ENCODE measurements at regions not wholly inside any gene's neighbourhood (a gene's known extent, or its start where the extent isn't known, plus 50 kb on each side); places are given as distances from the start of the nearest gene placed in this dataset.

- no peaks in the 10 kb centered on the region for H3K4me1 Mint-ChIP-seq
- no peak for ATAC-seq
- H3K36me3 Mint-ChIP-seq, result no peaks in the 10 kb centered on the region
- DNase-seq (ENCODE audit: low spot score), result no peak
- H3K9me3 Mint-ChIP-seq, result peaks cover 12% of the 10 kb centered on the region; the same call in 1 of the 2 replicates
- ChIA-PET CTCF (no interaction called here), POLR2A (no interaction called here)
- no peak overlapping the region for H3K4me3 Mint-ChIP-seq
- TF ChIP-seq ZNF512 (CRISPR knock-in tag; IDR thresholded peaks at IDR 0.05; ENCODE audit: borderline replicate concordance) (no peak), NFATC4 (CRISPR knock-in tag; IDR thresholded peaks at IDR 0.05) (no peak), CDX4 (CRISPR knock-in tag; IDR thresholded peaks at IDR 0.05; ENCODE audit: borderline replicate concordance) (no peak), TEAD1 (CRISPR knock-in tag; IDR thresholded peaks at IDR 0.05) (no peak)
- no peaks in the 10 kb centered on the region for H3K27me3 Mint-ChIP-seq (ENCODE audit: low read depth)
- H3K27ac Mint-ChIP-seq, result no peak overlapping the region
These were observed 449.0 kb upstream of the IGFBP3 start for GRCh38 chr7:46369933-46370654.

- POLR2A ChIA-PET, result no interaction called here
- no peaks in the 10 kb centered on the region for H3K27me3 Mint-ChIP-seq (ENCODE audit: low read depth)
- H3K9me3 Mint-ChIP-seq, result peaks cover 12% of the 10 kb centered on the region; the same call in 1 of the 2 replicates
These were observed 447.8 kb upstream of the IGFBP3 start for GRCh38 chr7:46368871-46369270.

GRCh38 chr7:46366526-46366925 lies 445.5 kb upstream of the IGFBP3 start:
- no peaks in the 10 kb centered on the region for H3K27me3 Mint-ChIP-seq (ENCODE audit: low read depth)
- peaks cover 12% of the 10 kb centered on the region; the same call in 1 of the 2 replicates for H3K9me3 Mint-ChIP-seq
- DNase-seq (ENCODE audit: low spot score) (no peak), ATAC-seq (no peak)
- H3K27ac Mint-ChIP-seq, result no peak overlapping the region
- CTCF ChIA-PET, result no interaction called here
- H3K4me1 Mint-ChIP-seq, result no peaks in the 10 kb centered on the region
- POLR2A ChIA-PET, result interaction anchor here (0.6 kb wide), 1 partner anchor 726 kb away, joined by 3 read pairs; no protein-coding TSS in a partner anchor
- no peak overlapping the region for H3K4me3 Mint-ChIP-seq
- H3K36me3 Mint-ChIP-seq, result no peaks in the 10 kb centered on the region
- TF ChIP-seq PRDM15 (CRISPR knock-in tag; IDR thresholded peaks at IDR 0.05) (no peak), TP53 (CRISPR knock-in tag; IDR thresholded peaks at IDR 0.05) (no peak), TEAD1 (CRISPR knock-in tag; IDR thresholded peaks at IDR 0.05) (no peak), ZMAT4 (CRISPR knock-in tag; IDR thresholded peaks at IDR 0.05) (no peak), JUN (CRISPR knock-in tag; IDR thresholded peaks at IDR 0.05) (no peak), E2F1 (CRISPR knock-in tag; IDR thresholded peaks at IDR 0.05) (no peak), ATF3 (CRISPR knock-in tag; conservative IDR thresholded peaks at IDR 0.05) (no peak), MXD4 (CRISPR knock-in tag; IDR thresholded peaks at IDR 0.05; ENCODE audit: borderline replicate concordance) (no peak), CREM (CRISPR knock-in tag; IDR thresholded peaks at IDR 0.05) (no peak), RELA (CRISPR knock-in tag; IDR thresholded peaks at IDR 0.05; ENCODE audit: borderline replicate concordance) (no peak)

More at GRCh38 chr7:46368871-46369270, 447.8 kb upstream of the IGFBP3 start:
- no peaks in the 10 kb centered on the region for H3K36me3 Mint-ChIP-seq
- ATAC-seq (no peak), DNase-seq (ENCODE audit: low spot score) (no peak)
- TF ChIP-seq ZMAT4 (CRISPR knock-in tag; IDR thresholded peaks at IDR 0.05) (no peak), OVOL2 (CRISPR knock-in tag; IDR thresholded peaks at IDR 0.05; ENCODE audit: borderline replicate concordance) (no peak), MLX (CRISPR knock-in tag; IDR thresholded peaks at IDR 0.05) (no peak), GTF2I (CRISPR knock-in tag; conservative IDR thresholded peaks at IDR 0.05) (no peak), ZNF512 (CRISPR knock-in tag; IDR thresholded peaks at IDR 0.05; ENCODE audit: borderline replicate concordance) (no peak), SP1 (CRISPR knock-in tag; conservative IDR thresholded peaks at IDR 0.05) (no peak)
- CTCF ChIA-PET, result no interaction called here
- no peak overlapping the region for H3K4me3 Mint-ChIP-seq
- H3K4me1 Mint-ChIP-seq, result no peaks in the 10 kb centered on the region
- no peak overlapping the region for H3K27ac Mint-ChIP-seq
